Naive thymus-derived CD8-positive, alpha-beta T cell (primary cell): ENCODE measurements at regions not wholly inside any gene's neighbourhood (a gene's known extent, or its start where the extent isn't known, plus 50 kb on each side); places are given as distances from the start of the nearest gene placed in this dataset.

ENCODE experiments used
- ATAC-seq, 2 donors: fragments of 150-1000 bp; cut with Tn5 transposase in 1 of 2; sonication (Bioruptor Pico), chemical (Tn5 transposase) in 1 of 2; 1 replicate in 1 of 2; 2 replicates in 1 of 2; pipeline ENCODE4 v1.10.0; 2021; ENCODE audit warnings: mild to moderate bottlenecking in 2 of 2, moderate library complexity in 2 of 2
- POLR2A ChIA-PET: fragments of 350-600 bp; sonication (Branson Sonifier 250); formaldehyde crosslinking; loops from one replicate; lab custom pipeline; 2021; ENCODE audit warnings: antibody characterized with exemption; lab: Charles Lee
- DNase-seq, 10 donors: peaks; one replicate each; pipeline versions ENCODE4 v3.0.0 to v3.0.0-alpha.2; 2020 to 2022
- H3K27ac Mint-ChIP-seq, 10 donors: one replicate each; pipeline ENCODE4 v1.8.0; 2020 to 2022; ENCODE audit warnings: mild to moderate bottlenecking in 10 of 10, mixed read lengths in 10 of 10, moderate library complexity in 4 of 10, inconsistent platforms in 1 of 10
- H3K27me3 Mint-ChIP-seq, 5 donors: one replicate each; pipeline ENCODE4 v1.8.0; 2021 to 2022; ENCODE audit warnings: mixed read lengths in 5 of 5
- H3K36me3 Mint-ChIP-seq, 3 donors: one replicate each; pipeline ENCODE4 v1.8.0; 2020 to 2022; ENCODE audit warnings: mixed read lengths in 3 of 3, mild to moderate bottlenecking in 2 of 3, inconsistent platforms in 1 of 3
- H3K4me1 Mint-ChIP-seq, 4 donors: one replicate each; pipeline ENCODE4 v1.8.0; 2021 to 2022; ENCODE audit warnings: mixed read lengths in 4 of 4
- H3K4me3 Mint-ChIP-seq, 10 donors: one replicate each; pipeline ENCODE4 v1.8.0; 2020 to 2022; ENCODE audit warnings: mild to moderate bottlenecking in 10 of 10, mixed read lengths in 10 of 10, moderate library complexity in 6 of 10, inconsistent platforms in 1 of 10
- H3K9me3 Mint-ChIP-seq, 9 donors: one replicate each; pipeline ENCODE4 v1.8.0; 2020 to 2022; ENCODE audit warnings: mixed read lengths in 9 of 9, mild to moderate bottlenecking in 3 of 9, inconsistent platforms in 1 of 9, moderate library complexity in 1 of 9

DNA sequence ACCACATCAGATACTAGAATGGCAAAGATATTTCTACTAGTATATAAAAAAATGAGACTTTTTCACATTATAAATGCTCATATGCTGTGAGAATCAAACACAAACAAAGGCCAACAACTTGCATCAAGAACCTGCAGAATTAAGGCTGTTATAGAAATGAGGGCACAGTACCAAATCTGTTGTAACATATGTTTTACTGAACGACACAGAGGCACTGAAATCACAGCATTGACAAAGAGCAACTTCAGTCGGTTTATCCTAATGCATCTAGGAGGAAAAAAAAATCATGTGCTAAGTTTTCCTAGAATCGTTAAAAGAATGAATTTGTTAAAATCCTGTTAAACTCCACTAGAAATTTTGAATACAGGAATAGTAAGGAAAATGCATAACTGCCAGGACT lies 617.4 kb upstream of the NETO1 start:
- no peaks in the 10 kb centered on the region for H3K27me3 Mint-ChIP-seq
- H3K4me3 Mint-ChIP-seq: no peak overlapping the region
- no peaks in the 10 kb centered on the region for H3K36me3 Mint-ChIP-seq
- peaks cover 0 to 13% (median 0%) of the 10 kb centered on the region in 9 donors for H3K9me3 Mint-ChIP-seq
- DNase-seq (no peak), ATAC-seq (no peak)
- POLR2A ChIA-PET: no interaction called here
- H3K27ac Mint-ChIP-seq: no peak overlapping the region
- no peaks in the 10 kb centered on the region for H3K4me1 Mint-ChIP-seq

GRCh38 chr18:73482901-73483300 lies 615.1 kb upstream of the NETO1 start:
- ATAC-seq (no peak), DNase-seq (no peak)
- Mint-ChIP-seq H3K4me3 (no peak overlapping the region), H3K4me1 (no peaks in the 10 kb centered on the region), H3K9me3 (peaks cover 0 to 13% (median 0%) of the 10 kb centered on the region in 9 donors), H3K36me3 (no peaks in the 10 kb centered on the region), H3K27ac (no peak overlapping the region), H3K27me3 (peaks cover 0 to 5% (median 0%) of the 10 kb centered on the region in 5 donors)
- POLR2A ChIA-PET: no interaction called here

- H3K36me3 Mint-ChIP-seq: peaks cover 0 to 3% (median 0%) of the 10 kb centered on the region in 3 donors
- peaks cover 0 to 12% (median 2%) of the 10 kb centered on the region in 9 donors for H3K9me3 Mint-ChIP-seq
- ATAC-seq (no peak), DNase-seq (no peak)
- H3K27ac Mint-ChIP-seq: no peak overlapping the region
- peaks cover 0 to 9% (median 0%) of the 10 kb centered on the region in 5 donors for H3K27me3 Mint-ChIP-seq
- H3K4me1 Mint-ChIP-seq: no peaks in the 10 kb centered on the region
- POLR2A ChIA-PET: no interaction called here
- H3K4me3 Mint-ChIP-seq: no peak overlapping the region
These were observed 611.7 kb upstream of the NETO1 start for GRCh38 chr18:73479477-73479876.

GRCh38 chr18:73478191-73478590 lies 610.4 kb upstream of the NETO1 start:
- H3K27me3 Mint-ChIP-seq: peaks cover 0 to 9% (median 0%) of the 10 kb centered on the region in 5 donors
- no peak overlapping the region for H3K27ac Mint-ChIP-seq
- DNase-seq (no peak), ATAC-seq (no peak)
- POLR2A ChIA-PET: no interaction called here
- H3K9me3 Mint-ChIP-seq: peaks cover 0 to 12% (median 2%) of the 10 kb centered on the region in 9 donors
- H3K36me3 Mint-ChIP-seq: peaks cover 0 to 3% (median 0%) of the 10 kb centered on the region in 3 donors
- H3K4me1 Mint-ChIP-seq: no peaks in the 10 kb centered on the region
- no peak overlapping the region for H3K4me3 Mint-ChIP-seq

GRCh38 chr18:73476031-73476430 lies 608.2 kb upstream of the NETO1 start:
- POLR2A ChIA-PET: no interaction called here
- Mint-ChIP-seq H3K9me3 (peaks cover 0 to 12% (median 2%) of the 10 kb centered on the region in 9 donors), H3K4me3 (no peak overlapping the region), H3K36me3 (peaks cover 0 to 3% (median 0%) of the 10 kb centered on the region in 3 donors), H3K4me1 (no peaks in the 10 kb centered on the region), H3K27ac (no peak overlapping the region), H3K27me3 (peaks cover 0 to 9% (median 0%) of the 10 kb centered on the region in 5 donors)
- no peak for DNase-seq
- no peak for ATAC-seq

GRCh38 chr18:73462092-73462491 lies 594.3 kb upstream of the NETO1 start:
- no peaks in the 10 kb centered on the region for H3K36me3 Mint-ChIP-seq
- ATAC-seq (no peak), DNase-seq (no peak)
- no peak overlapping the region for H3K27ac Mint-ChIP-seq
- no peak overlapping the region for H3K4me3 Mint-ChIP-seq
- H3K9me3 Mint-ChIP-seq: peaks cover 0 to 11% (median 0%) of the 10 kb centered on the region in 9 donors
- no peaks in the 10 kb centered on the region for H3K27me3 Mint-ChIP-seq
- no peaks in the 10 kb centered on the region for H3K4me1 Mint-ChIP-seq
- POLR2A ChIA-PET: no interaction called here

- Mint-ChIP-seq H3K9me3 (peaks cover 0 to 10% (median 0%) of the 10 kb centered on the region in 9 donors), H3K36me3 (no peaks in the 10 kb centered on the region), H3K4me1 (no peaks in the 10 kb centered on the region), H3K27me3 (no peaks in the 10 kb centered on the region), H3K4me3 (no peak overlapping the region), H3K27ac (no peak overlapping the region)
- POLR2A ChIA-PET: no interaction called here
- DNase-seq (no peak), ATAC-seq (no peak)
These were observed 593.9 kb upstream of the NETO1 start for GRCh38 chr18:73461780-73462059.

DNA sequence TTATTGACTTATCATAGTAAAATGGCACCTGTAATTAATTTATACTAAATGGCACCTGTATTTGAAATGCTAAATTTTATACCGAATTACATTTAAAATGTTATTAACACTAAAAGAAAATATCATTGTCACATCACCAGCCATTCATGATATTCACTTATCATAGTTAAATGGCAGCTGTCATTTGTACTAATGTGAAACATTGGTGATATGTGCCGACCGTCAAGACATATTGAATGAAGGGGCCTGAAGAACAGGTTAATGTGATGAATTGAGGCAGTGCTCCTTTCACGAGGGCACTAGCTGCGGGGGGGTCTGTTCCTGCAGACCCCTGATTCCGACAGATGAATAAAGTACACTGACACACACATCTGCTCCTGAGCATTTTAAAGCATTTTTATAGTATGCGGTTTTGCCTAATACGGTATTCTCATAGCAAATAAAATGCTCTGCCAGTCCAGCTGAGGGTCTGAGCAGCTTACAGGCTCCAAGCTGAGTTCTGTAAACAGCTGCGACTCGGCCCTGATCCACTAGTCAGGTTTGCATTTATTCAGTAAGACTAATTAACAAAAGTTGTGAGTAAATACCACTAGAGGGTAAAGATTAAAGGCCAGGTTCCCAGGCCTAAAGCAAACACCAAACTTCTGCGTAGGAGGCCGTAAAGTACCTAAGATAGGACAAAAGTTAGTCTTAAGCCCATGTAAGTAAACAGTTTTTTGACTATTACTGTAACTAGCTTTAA lies 593.4 kb upstream of the NETO1 start:
- no peak for DNase-seq
- no peaks in the 10 kb centered on the region for H3K27me3 Mint-ChIP-seq
- peaks cover 0 to 7% (median 0%) of the 10 kb centered on the region in 9 donors for H3K9me3 Mint-ChIP-seq
- no peaks in the 10 kb centered on the region for H3K36me3 Mint-ChIP-seq
- no peak overlapping the region for H3K27ac Mint-ChIP-seq
- no peaks in the 10 kb centered on the region for H3K4me1 Mint-ChIP-seq
- ATAC-seq: no peak
- POLR2A ChIA-PET: no interaction called here
- no peak overlapping the region for H3K4me3 Mint-ChIP-seq

- H3K4me3 Mint-ChIP-seq: no peak overlapping the region
- H3K27me3 Mint-ChIP-seq: no peaks in the 10 kb centered on the region
- H3K9me3 Mint-ChIP-seq: peaks cover 0 to 5% (median 0%) of the 10 kb centered on the region in 9 donors
- no peak for DNase-seq
- POLR2A ChIA-PET: no interaction called here
- no peaks in the 10 kb centered on the region for H3K36me3 Mint-ChIP-seq
- H3K27ac Mint-ChIP-seq: no peak overlapping the region
- no peaks in the 10 kb centered on the region for H3K4me1 Mint-ChIP-seq
- ATAC-seq: no peak
These were observed 590.6 kb upstream of the NETO1 start for GRCh38 chr18:73458186-73458964.

- no peaks in the 10 kb centered on the region for H3K36me3 Mint-ChIP-seq
- no peak overlapping the region for H3K4me3 Mint-ChIP-seq
- no peak overlapping the region for H3K27ac Mint-ChIP-seq
- POLR2A ChIA-PET: no interaction called here
- H3K4me1 Mint-ChIP-seq: no peaks in the 10 kb centered on the region
- ATAC-seq (no peak), DNase-seq (no peak)
- H3K9me3 Mint-ChIP-seq: peaks cover 0 to 5% (median 0%) of the 10 kb centered on the region in 9 donors
- H3K27me3 Mint-ChIP-seq: no peaks in the 10 kb centered on the region
These were observed 588.9 kb upstream of the NETO1 start for GRCh38 chr18:73456643-73457042.

DNA sequence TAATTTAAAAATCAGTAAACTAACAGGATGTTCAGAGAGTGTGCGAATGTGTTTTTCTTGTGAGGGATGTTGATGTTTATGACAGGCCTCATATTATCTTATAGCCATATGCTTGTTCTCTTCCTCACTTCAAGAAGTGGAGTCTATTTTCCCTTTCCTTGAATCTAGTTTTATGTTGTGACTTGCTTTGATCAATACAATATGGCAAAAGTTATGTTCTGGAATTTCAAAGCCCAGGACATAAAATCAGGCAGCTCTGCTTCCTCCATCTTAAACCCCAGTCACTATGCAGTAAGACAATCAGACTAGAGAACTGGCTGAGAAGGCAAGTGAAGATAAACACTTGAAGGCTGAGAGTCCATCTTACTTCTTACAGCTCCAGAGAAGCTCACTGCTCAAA lies 585.1 kb upstream of the NETO1 start:
- Mint-ChIP-seq H3K4me3 (no peak overlapping the region), H3K27me3 (no peaks in the 10 kb centered on the region), H3K36me3 (no peaks in the 10 kb centered on the region), H3K27ac (no peak overlapping the region), H3K4me1 (no peaks in the 10 kb centered on the region), H3K9me3 (peaks cover 3 to 24% (median 6%) of the 10 kb centered on the region in 9 donors)
- POLR2A ChIA-PET: no interaction called here
- ATAC-seq (no peak), DNase-seq (no peak)

GRCh38 chr18:73446502-73446901 lies 578.7 kb upstream of the NETO1 start:
- Mint-ChIP-seq H3K27ac (no peak overlapping the region), H3K36me3 (no peaks in the 10 kb centered on the region), H3K9me3 (peaks cover 3 to 23% (median 6%) of the 10 kb centered on the region in 9 donors), H3K27me3 (no peaks in the 10 kb centered on the region), H3K4me1 (no peaks in the 10 kb centered on the region), H3K4me3 (no peak overlapping the region)
- POLR2A ChIA-PET: no interaction called here
- DNase-seq: no peak
- no peak for ATAC-seq

DNA sequence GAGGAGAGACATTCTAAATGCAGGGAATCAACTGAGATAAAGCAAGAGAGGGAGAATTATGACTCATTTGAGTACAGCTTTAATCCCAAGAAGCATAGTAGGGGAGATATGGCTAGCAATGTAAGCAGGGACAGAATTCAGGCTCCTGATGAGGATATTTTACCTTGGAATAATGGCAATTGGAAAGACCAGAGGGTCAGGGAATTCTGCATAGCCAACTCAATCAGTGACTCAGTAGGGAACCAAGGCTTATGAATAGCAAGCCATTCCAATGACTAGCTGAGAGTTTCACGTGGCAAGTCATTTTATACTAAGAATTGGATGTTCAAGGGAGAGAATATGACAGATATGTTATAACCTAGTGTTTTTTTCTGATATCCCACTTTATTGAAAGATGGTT lies 563.8 kb upstream of the NETO1 start:
- Mint-ChIP-seq H3K27me3 (no peaks in the 10 kb centered on the region), H3K27ac (no peak overlapping the region), H3K4me3 (no peak overlapping the region), H3K4me1 (no peaks in the 10 kb centered on the region), H3K9me3 (peaks cover 0 to 11% (median 3%) of the 10 kb centered on the region in 9 donors), H3K36me3 (no peaks in the 10 kb centered on the region)
- POLR2A ChIA-PET: no interaction called here
- DNase-seq (no peak), ATAC-seq (no peak)
